Mesothelial cell of epicardium (in vitro differentiated cells): ENCODE measurements at regions not wholly inside any gene's neighbourhood (a gene's known extent, or its start where the extent isn't known, plus 50 kb on each side); places are given as distances from the start of the nearest gene placed in this dataset.
A peak's percentile ranks its signal among the peaks of the same experiment; 100 is the strongest.

Source experiments
- DNase-seq, 2 experiments: peaks; one replicate each; pipeline ENCODE4 v3.0.0; 2021; ENCODE audit warnings: low spot score in 2 of 2; ENCODE audit not compliant: unreplicated experiment in 2 of 2
- H3K27ac Mint-ChIP-seq: 2 replicates; pipeline ENCODE4 v1.8.0; 2021; ENCODE audit warnings: mixed read lengths
- H3K27me3 Mint-ChIP-seq: 2 replicates; pipeline ENCODE4 v1.8.0; 2021; ENCODE audit warnings: low read depth, mixed read lengths
- H3K36me3 Mint-ChIP-seq: 2 replicates; pipeline ENCODE4 v1.8.0; 2021; ENCODE audit warnings: mixed read lengths
- H3K4me1 Mint-ChIP-seq: 2 replicates; pipeline ENCODE4 v1.8.0; 2021; ENCODE audit warnings: mixed read lengths
- H3K4me3 Mint-ChIP-seq: 2 replicates; pipeline ENCODE4 v1.8.0; 2021; ENCODE audit warnings: mild to moderate bottlenecking, moderate library complexity, mixed read lengths
- H3K9me3 Mint-ChIP-seq: 2 replicates; pipeline ENCODE4 v1.8.0; 2021; ENCODE audit warnings: mixed read lengths
- TF ChIP-seq, protein P1 (sequence below): fragments of 200-600 bp; sonication (generic); IDR thresholded peaks from one replicate; pipeline ENCODE4 v1.5.0; 2021; ENCODE audit warnings: antibody characterized with exemption; ENCODE audit not compliant: unreplicated experiment

- Mint-ChIP-seq H3K27me3 (no peaks in the 10 kb centered on the region), H3K36me3 (no peaks in the 10 kb centered on the region), H3K9me3 (peaks cover 8% of the 10 kb centered on the region), H3K4me1 (no peaks in the 10 kb centered on the region), H3K4me3 (no peak overlapping the region), H3K27ac (peak overlapping the region; percentile 21)
- TF ChIP-seq, protein P1, sequence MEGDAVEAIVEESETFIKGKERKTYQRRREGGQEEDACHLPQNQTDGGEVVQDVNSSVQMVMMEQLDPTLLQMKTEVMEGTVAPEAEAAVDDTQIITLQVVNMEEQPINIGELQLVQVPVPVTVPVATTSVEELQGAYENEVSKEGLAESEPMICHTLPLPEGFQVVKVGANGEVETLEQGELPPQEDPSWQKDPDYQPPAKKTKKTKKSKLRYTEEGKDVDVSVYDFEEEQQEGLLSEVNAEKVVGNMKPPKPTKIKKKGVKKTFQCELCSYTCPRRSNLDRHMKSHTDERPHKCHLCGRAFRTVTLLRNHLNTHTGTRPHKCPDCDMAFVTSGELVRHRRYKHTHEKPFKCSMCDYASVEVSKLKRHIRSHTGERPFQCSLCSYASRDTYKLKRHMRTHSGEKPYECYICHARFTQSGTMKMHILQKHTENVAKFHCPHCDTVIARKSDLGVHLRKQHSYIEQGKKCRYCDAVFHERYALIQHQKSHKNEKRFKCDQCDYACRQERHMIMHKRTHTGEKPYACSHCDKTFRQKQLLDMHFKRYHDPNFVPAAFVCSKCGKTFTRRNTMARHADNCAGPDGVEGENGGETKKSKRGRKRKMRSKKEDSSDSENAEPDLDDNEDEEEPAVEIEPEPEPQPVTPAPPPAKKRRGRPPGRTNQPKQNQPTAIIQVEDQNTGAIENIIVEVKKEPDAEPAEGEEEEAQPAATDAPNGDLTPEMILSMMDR: no peak
- no peak for DNase-seq
Measured at GRCh38 chr6:8578006-8578405, 142.7 kb upstream of the SLC35B3 start.

- DNase-seq: no peak
- H3K4me1 Mint-ChIP-seq: no peaks in the 10 kb centered on the region
- TF ChIP-seq, protein P1: no peak
- no peaks in the 10 kb centered on the region for H3K9me3 Mint-ChIP-seq
- no peaks in the 10 kb centered on the region for H3K27me3 Mint-ChIP-seq
- no peak overlapping the region for H3K27ac Mint-ChIP-seq
- no peak overlapping the region for H3K4me3 Mint-ChIP-seq
- H3K36me3 Mint-ChIP-seq: no peaks in the 10 kb centered on the region
Measured at GRCh38 chr6:8574749-8575468, 139.6 kb upstream of the SLC35B3 start.

GRCh38 chr6:8574311-8574710 is 139.0 kb upstream of the SLC35B3 start:
- no peaks in the 10 kb centered on the region for H3K4me1 Mint-ChIP-seq
- no peak for DNase-seq
- TF ChIP-seq, protein P1: no peak
- H3K4me3 Mint-ChIP-seq: no peak overlapping the region
- H3K27me3 Mint-ChIP-seq: no peaks in the 10 kb centered on the region
- no peak overlapping the region for H3K27ac Mint-ChIP-seq
- no peaks in the 10 kb centered on the region for H3K36me3 Mint-ChIP-seq
- no peaks in the 10 kb centered on the region for H3K9me3 Mint-ChIP-seq

DNA sequence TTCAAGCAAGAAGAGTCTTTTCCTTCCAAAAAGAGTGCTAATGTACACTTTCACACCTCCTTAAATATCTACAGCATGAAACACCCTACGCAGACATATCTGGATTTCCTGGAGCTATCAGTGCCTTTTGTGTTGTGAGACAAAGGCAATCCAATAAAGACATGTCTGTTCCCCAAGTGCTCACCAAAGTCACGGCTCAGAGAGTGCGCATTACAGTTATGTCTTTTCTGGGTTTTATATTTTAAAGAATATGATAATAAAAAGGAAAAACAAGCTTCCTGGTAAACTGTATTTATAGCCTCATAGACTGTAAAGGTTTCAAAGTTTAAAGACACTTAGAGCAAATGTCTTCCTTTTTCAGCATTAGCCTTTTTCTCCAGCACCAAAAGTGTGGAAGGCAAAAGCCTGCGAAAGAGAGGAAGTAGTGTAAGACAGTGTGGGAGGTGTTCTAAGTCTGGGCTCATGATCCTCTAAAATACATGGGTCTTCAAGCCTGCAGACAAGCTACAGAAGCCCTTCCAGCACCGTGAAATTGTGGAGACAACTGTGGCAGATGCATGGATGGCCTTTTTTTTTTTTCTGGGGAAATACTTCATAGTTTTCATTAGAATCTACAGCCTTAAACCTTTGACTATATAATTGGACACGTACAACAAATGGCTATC is 135.0 kb upstream of the SLC35B3 start:
- TF ChIP-seq, protein P1: no peak
- Mint-ChIP-seq H3K4me3 (no peak overlapping the region), H3K36me3 (no peaks in the 10 kb centered on the region), H3K4me1 (no peaks in the 10 kb centered on the region), H3K27ac (no peak overlapping the region), H3K27me3 (no peaks in the 10 kb centered on the region), H3K9me3 (peaks cover 7% of the 10 kb centered on the region)
- DNase-seq: no peak

GRCh38 chr6:8562125-8562524 is 126.8 kb upstream of the SLC35B3 start:
- Mint-ChIP-seq H3K9me3 (peaks cover 4% of the 10 kb centered on the region), H3K4me3 (no peak overlapping the region), H3K4me1 (no peaks in the 10 kb centered on the region), H3K27ac (no peak overlapping the region), H3K27me3 (no peaks in the 10 kb centered on the region), H3K36me3 (no peaks in the 10 kb centered on the region)
- TF ChIP-seq, protein P1: no peak
- DNase-seq: no peak
